ENCODE measurements at regions not wholly inside any gene's neighbourhood (a gene's known extent, or its start where the extent isn't known, plus 50 kb on each side); places are given as distances from the start of the nearest gene placed in this dataset.
"Not testable (repeated sequence)": the region's sequence is repeated elsewhere in the genome, so short reads cannot be mapped to it uniquely, and the experiment has no call there.

GRCh38 chr4:183377491-183377890 is 55.3 kb upstream of the CLDN24 start:
- DNase-seq (ENCODE audit: low spot score) (no peak), ATAC-seq (no peak)
- no peak overlapping the region for H3K4me3 Mint-ChIP-seq
- no peaks in the 10 kb centered on the region for H3K27me3 Mint-ChIP-seq (ENCODE audit: low read depth)
- POLR2A ChIA-PET, result no interaction called here
- peaks cover 64% of the 10 kb centered on the region for H3K9me3 Mint-ChIP-seq
- CTCF ChIA-PET, result no interaction called here
- H3K36me3 Mint-ChIP-seq, result peaks cover 38% of the 10 kb centered on the region
- TF ChIP-seq ESRRA (CRISPR knock-in tag; IDR thresholded peaks at IDR 0.05; ENCODE audit: borderline replicate concordance), result no peak
- no peak for TF ChIP-seq ZNF219 (CRISPR knock-in tag; IDR thresholded peaks at IDR 0.05; ENCODE audit: borderline replicate concordance)
- TF ChIP-seq CTCF (IDR thresholded peaks at IDR 0.05), result no peak
- TF ChIP-seq RELA (CRISPR knock-in tag; IDR thresholded peaks at IDR 0.05; ENCODE audit: borderline replicate concordance), result no peak
- TF ChIP-seq NR2C2 (CRISPR knock-in tag; IDR thresholded peaks at IDR 0.05), result no peak
- no peak for TF ChIP-seq TCF7 (CRISPR knock-in tag; IDR thresholded peaks at IDR 0.05; ENCODE audit: low read depth)
- no peak for TF ChIP-seq NFE2L1 (CRISPR knock-in tag; IDR thresholded peaks at IDR 0.05)
- no peak for TF ChIP-seq JUN (CRISPR knock-in tag; IDR thresholded peaks at IDR 0.05)
- no peak for TF ChIP-seq CDX4 (CRISPR knock-in tag; IDR thresholded peaks at IDR 0.05; ENCODE audit: borderline replicate concordance)
- peaks cover 11% of the 10 kb centered on the region for H3K4me1 Mint-ChIP-seq
- H3K27ac Mint-ChIP-seq, result no peak overlapping the region

GRCh38 chr4:183378347-183378746 is 56.1 kb upstream of the CLDN24 start:
- DNase-seq (ENCODE audit: low spot score); H3K4me3 Mint-ChIP-seq; ATAC-seq; H3K27me3 Mint-ChIP-seq (ENCODE audit: low read depth); H3K27ac Mint-ChIP-seq; CTCF ChIA-PET; POLR2A ChIA-PET: not testable (repeated sequence)
- Mint-ChIP-seq H3K36me3 (peaks cover 32% of the 10 kb centered on the region), H3K9me3 (peaks cover 60% of the 10 kb centered on the region), H3K4me1 (peaks cover 11% of the 10 kb centered on the region)

- POLR2A ChIA-PET, result no interaction called here
- no peak for ATAC-seq
- H3K27me3 Mint-ChIP-seq (ENCODE audit: low read depth), result no peaks in the 10 kb centered on the region
- TF ChIP-seq CDX4 (CRISPR knock-in tag; IDR thresholded peaks at IDR 0.05; ENCODE audit: borderline replicate concordance), result no peak
- TF ChIP-seq ZNF416 (CRISPR knock-in tag; IDR thresholded peaks at IDR 0.05), result no peak
- no peak for TF ChIP-seq NR3C1 (CRISPR knock-in tag; conservative IDR thresholded peaks at IDR 0.05; ENCODE audit: low read depth)
- TF ChIP-seq ARID4B (CRISPR knock-in tag; IDR thresholded peaks at IDR 0.05; ENCODE audit: borderline replicate concordance), result no peak
- TF ChIP-seq OVOL2 (CRISPR knock-in tag; IDR thresholded peaks at IDR 0.05; ENCODE audit: borderline replicate concordance), result no peak
- TF ChIP-seq FOXJ3 (CRISPR knock-in tag; IDR thresholded peaks at IDR 0.05; ENCODE audit: borderline replicate concordance), result no peak
- no peak for TF ChIP-seq NR1H2 (CRISPR knock-in tag; IDR thresholded peaks at IDR 0.05)
- no peak for TF ChIP-seq USF1 (CRISPR knock-in tag; IDR thresholded peaks at IDR 0.05)
- no peak for TF ChIP-seq RELA (CRISPR knock-in tag; IDR thresholded peaks at IDR 0.05; ENCODE audit: borderline replicate concordance)
- no peak for TF ChIP-seq ZBTB43 (CRISPR knock-in tag; IDR thresholded peaks at IDR 0.05)
- TF ChIP-seq SMAD3 (CRISPR knock-in tag; IDR thresholded peaks at IDR 0.05; ENCODE audit: borderline replicate concordance), result no peak
- no peak for TF ChIP-seq AR (CRISPR knock-in tag; IDR thresholded peaks at IDR 0.05)
- no peak for TF ChIP-seq ZNF121 (CRISPR knock-in tag; IDR thresholded peaks at IDR 0.05)
- no peak for TF ChIP-seq TP53 (CRISPR knock-in tag; IDR thresholded peaks at IDR 0.05)
Measured at GRCh38 chr4:183380901-183381300, 58.7 kb upstream of the CLDN24 start.

More at GRCh38 chr4:183380901-183381300, 58.7 kb upstream of the CLDN24 start:
- no peak overlapping the region for H3K27ac Mint-ChIP-seq
- DNase-seq (ENCODE audit: low spot score), result no peak
- peaks cover 1% of the 10 kb centered on the region for H3K4me1 Mint-ChIP-seq
- CTCF ChIA-PET, result no interaction called here
- peaks cover 60% of the 10 kb centered on the region for H3K9me3 Mint-ChIP-seq
- H3K4me3 Mint-ChIP-seq, result no peak overlapping the region
- H3K36me3 Mint-ChIP-seq, result peaks cover 34% of the 10 kb centered on the region

All from WTC11 (cell line).